Esophagus muscularis mucosa (tissue), 4 donors: ENCODE measurements at regions not wholly inside any gene's neighbourhood (a gene's known extent, or its start where the extent isn't known, plus 50 kb on each side); places are given as distances from the start of the nearest gene placed in this dataset.

Source experiments
- CTCF ChIP-seq, 3 experiments: fragments of 200-600 bp in 2 of 3; fragments of 450-650 bp in 1 of 3; sonication (generic) in 2 of 3; IDR thresholded peaks; one replicate each; pipeline ENCODE4 v1.5.1; 2017 to 2019; ENCODE audit warnings: antibody characterized with exemption in 3 of 3, mild to moderate bottlenecking in 2 of 3, moderate library complexity in 1 of 3
- EP300 ChIP-seq: sonication (generic); formaldehyde crosslinking; IDR thresholded peaks from one replicate; pipeline ENCODE4 v1.6.1; 2017; ENCODE audit warnings: antibody characterized with exemption
- POLR2A ChIP-seq: fragments of 450-650 bp; IDR thresholded peaks from one replicate; pipeline ENCODE4 v1.6.1; 2017; ENCODE audit warnings: antibody characterized with exemption, moderate library complexity, mild to moderate bottlenecking, low read depth
- POLR2AphosphoS5 ChIP-seq, 2 donors: sonication (generic); formaldehyde crosslinking; IDR thresholded peaks; one replicate each; pipeline ENCODE4 v1.6.1; 2017; ENCODE audit warnings: antibody characterized with exemption in 2 of 2

DNA sequence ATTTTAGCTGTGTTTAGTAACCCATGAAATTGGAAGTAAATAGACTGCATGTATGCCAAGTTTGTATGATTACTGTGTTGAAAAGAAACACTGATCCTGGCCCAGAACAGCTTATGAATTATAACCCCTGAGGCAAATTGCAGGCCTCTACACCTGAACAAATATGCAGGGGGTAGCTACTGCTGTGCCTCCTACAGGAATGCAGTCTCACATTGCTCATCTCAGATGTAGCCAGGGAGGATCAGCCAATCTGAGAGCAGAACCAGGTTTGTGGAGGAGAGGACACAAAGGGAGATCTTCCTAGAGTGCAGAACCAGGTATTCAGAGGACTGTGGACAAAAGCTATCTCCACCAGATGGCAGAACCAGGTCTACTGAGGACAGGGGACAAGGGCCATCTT lies 442.2 kb upstream of the DDI1 start:
- no peak for TF ChIP-seq CTCF (IDR thresholded peaks at IDR 0.05)
- TF ChIP-seq EP300 = no peak
- TF ChIP-seq POLR2A = no peak
- no peak for TF ChIP-seq POLR2AphosphoS5 (IDR thresholded peaks at IDR 0.05)
